ENCODE measurements at regions not wholly inside any gene's neighbourhood (a gene's known extent, or its start where the extent isn't known, plus 50 kb on each side); places are given as distances from the start of the nearest gene placed in this dataset.

DNA sequence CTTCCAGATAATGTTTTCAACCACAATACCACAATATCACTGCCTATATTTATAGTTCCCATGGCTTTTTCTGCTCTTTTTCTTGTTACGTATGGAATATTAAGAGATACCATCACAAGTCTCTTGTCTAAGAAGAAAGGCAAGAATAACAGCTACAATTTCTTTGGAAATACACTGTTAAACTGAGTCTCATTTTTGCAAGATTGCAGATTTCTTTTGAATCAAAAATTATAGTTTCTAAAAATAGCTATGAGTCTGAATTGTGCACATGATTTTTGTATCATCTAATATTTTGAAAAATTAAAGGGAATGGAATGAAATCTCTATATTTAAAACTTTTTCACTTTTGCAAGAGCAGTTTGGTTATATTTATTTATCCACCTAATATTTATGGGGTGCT lies 1120.8 kb downstream of the EFNB2 start:
- H3K4me3 ChIP-seq (ENCODE audit: low read depth, low read length) = no peak overlapping the region
- TF ChIP-seq, protein P1, sequence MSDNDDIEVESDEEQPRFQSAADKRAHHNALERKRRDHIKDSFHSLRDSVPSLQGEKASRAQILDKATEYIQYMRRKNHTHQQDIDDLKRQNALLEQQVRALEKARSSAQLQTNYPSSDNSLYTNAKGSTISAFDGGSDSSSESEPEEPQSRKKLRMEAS (IDR thresholded peaks at IDR 0.05; ENCODE audit: low read depth, low read length) = no peak
- TF ChIP-seq POLR2A (IDR thresholded peaks at IDR 0.05; ENCODE audit: extremely low read depth, insufficient read length) (no peak), MYC (IDR thresholded peaks at IDR 0.05; ENCODE audit: low read depth, low read length) (no peak)
- TF ChIP-seq, protein P2, sequence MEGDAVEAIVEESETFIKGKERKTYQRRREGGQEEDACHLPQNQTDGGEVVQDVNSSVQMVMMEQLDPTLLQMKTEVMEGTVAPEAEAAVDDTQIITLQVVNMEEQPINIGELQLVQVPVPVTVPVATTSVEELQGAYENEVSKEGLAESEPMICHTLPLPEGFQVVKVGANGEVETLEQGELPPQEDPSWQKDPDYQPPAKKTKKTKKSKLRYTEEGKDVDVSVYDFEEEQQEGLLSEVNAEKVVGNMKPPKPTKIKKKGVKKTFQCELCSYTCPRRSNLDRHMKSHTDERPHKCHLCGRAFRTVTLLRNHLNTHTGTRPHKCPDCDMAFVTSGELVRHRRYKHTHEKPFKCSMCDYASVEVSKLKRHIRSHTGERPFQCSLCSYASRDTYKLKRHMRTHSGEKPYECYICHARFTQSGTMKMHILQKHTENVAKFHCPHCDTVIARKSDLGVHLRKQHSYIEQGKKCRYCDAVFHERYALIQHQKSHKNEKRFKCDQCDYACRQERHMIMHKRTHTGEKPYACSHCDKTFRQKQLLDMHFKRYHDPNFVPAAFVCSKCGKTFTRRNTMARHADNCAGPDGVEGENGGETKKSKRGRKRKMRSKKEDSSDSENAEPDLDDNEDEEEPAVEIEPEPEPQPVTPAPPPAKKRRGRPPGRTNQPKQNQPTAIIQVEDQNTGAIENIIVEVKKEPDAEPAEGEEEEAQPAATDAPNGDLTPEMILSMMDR (IDR thresholded peaks at IDR 0.05; ENCODE audit: low read depth, low read length) = no peak
- no peak for DNase-seq (ENCODE audit: low read depth)

DNA sequence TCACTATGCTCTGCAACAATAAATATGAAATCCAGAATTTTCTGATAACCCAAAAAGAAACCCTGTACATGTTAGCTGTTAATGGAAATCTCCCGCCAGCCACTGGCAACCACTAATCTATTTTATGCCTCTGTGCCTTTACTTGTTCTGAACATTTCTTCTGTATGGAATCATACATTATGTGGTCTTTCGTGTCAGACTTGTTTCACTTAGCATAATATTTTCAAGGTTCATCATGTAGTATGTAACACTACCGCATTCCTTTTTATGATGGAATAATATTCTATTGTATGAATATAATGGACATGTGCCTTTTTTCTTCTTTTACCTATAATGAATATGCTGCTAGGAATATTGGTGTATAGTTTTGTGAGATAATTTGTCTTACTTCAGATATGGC lies 1123.3 kb downstream of the EFNB2 start:
- no peak for DNase-seq (ENCODE audit: low read depth)
- no peak overlapping the region for H3K4me3 ChIP-seq (ENCODE audit: low read depth, low read length)
- TF ChIP-seq, protein P2 (IDR thresholded peaks at IDR 0.05; ENCODE audit: low read depth, low read length) = no peak
- TF ChIP-seq MYC (IDR thresholded peaks at IDR 0.05; ENCODE audit: low read depth, low read length) (no peak), POLR2A (IDR thresholded peaks at IDR 0.05; ENCODE audit: extremely low read depth, insufficient read length) (no peak)
- TF ChIP-seq, protein P1 (IDR thresholded peaks at IDR 0.05; ENCODE audit: low read depth, low read length) = no peak

DNA sequence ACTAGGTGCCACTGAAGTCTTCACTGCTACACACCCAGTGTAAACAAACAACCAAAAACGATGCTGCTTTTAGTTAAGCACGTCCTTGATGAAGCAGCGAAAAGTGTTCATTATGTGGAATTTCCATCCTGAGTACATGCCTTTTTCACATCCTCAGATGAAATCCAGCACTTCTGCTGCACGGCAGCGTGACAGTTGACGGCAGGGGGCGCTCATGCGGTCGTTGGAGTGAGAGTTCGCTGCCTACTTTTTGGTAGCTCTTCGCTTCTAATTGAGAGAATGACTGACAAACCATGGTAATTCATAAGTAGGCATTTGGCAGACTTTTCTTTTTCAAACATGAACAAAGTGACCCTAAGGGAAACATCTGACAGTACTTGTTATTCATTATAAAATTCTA lies 1124.9 kb downstream of the EFNB2 start:
- DNase-seq (ENCODE audit: low read depth) = peak; percentile 55
- TF ChIP-seq, protein P2 (IDR thresholded peaks at IDR 0.05; ENCODE audit: low read depth, low read length) = peak; percentile 78
- TF ChIP-seq, protein P1 (IDR thresholded peaks at IDR 0.05; ENCODE audit: low read depth, low read length) = no peak
- H3K4me3 ChIP-seq (ENCODE audit: low read depth, low read length) = no peak overlapping the region

DNA sequence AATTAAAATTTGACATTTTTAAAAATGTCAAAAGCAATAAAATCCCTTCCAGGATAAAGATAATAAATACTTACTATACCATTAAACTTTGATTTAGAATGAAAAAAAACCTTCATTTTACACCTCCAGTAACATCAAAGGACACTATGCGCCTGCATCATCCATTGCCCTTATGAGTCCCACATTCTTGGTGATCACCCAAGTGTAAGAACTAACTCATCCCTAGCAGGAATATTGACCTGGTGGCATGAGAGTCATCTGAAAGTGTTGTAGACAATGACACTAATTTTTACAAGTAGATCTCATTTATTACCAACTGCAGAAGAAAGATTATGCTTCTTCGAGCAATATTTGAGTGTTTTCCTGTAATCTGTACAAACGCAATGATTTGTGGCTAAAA lies 1128.9 kb downstream of the EFNB2 start:
- H3K4me3 ChIP-seq (ENCODE audit: low read depth, low read length) = no peak overlapping the region
- TF ChIP-seq, protein P2 (IDR thresholded peaks at IDR 0.05; ENCODE audit: low read depth, low read length) = no peak
- no peak for DNase-seq (ENCODE audit: low read depth)

DNA sequence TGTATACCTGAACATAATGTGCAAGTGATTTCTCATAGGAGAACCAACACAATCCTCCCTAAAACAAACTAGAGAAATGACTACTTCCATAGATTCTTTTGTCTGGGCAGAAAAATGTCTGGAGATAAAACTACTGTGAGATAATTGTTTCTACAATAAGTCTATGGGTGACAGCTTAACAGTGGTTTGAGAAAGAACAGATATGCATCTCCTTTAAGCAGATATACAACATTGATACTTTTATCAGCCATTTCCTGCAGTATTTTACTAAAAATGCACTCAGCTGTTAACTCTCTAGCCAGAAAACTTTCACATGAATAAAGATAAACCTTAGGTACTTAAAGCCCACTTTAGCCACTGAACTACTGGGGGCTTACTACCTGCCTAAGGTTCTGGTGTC lies 1132.4 kb downstream of the EFNB2 start:
- no peak for DNase-seq (ENCODE audit: low read depth)
- H3K4me3 ChIP-seq (ENCODE audit: low read depth, low read length) = no peak overlapping the region
- TF ChIP-seq MYC (IDR thresholded peaks at IDR 0.05; ENCODE audit: low read depth, low read length) = no peak
- TF ChIP-seq POLR2A (IDR thresholded peaks at IDR 0.05; ENCODE audit: extremely low read depth, insufficient read length) = no peak
- TF ChIP-seq, protein P1 (IDR thresholded peaks at IDR 0.05; ENCODE audit: low read depth, low read length) = no peak
- TF ChIP-seq, protein P2 (IDR thresholded peaks at IDR 0.05; ENCODE audit: low read depth, low read length) = no peak

DNA sequence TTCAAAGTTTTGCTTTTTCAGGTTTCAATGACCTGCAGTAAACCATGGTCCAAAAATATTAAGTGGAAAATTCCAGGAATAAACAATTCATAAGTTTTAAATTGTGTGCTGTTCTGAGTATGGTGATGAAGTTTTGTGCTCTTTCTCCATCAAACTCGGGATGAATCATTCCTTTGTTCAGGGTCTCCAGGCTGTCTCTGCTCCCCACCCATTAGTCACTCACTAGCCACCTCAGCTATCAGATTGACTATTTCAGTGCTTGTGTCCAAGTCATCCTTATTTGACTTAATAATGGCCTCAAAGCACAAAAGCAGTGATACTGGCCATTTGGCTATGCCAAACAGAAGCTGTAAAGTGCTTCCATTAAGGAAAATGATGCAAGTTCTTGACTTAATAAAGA lies 1140.4 kb downstream of the EFNB2 start:
- no peak for DNase-seq (ENCODE audit: low read depth)
- no peak overlapping the region for H3K4me3 ChIP-seq (ENCODE audit: low read depth, low read length)
- TF ChIP-seq, protein P1 (IDR thresholded peaks at IDR 0.05; ENCODE audit: low read depth, low read length) = no peak
- TF ChIP-seq, protein P2 (IDR thresholded peaks at IDR 0.05; ENCODE audit: low read depth, low read length) = no peak
- no peak for TF ChIP-seq MYC (IDR thresholded peaks at IDR 0.05; ENCODE audit: low read depth, low read length)
- TF ChIP-seq POLR2A (IDR thresholded peaks at IDR 0.05; ENCODE audit: extremely low read depth, insufficient read length) = no peak

All from NB4 (cell line).